SK-N-MC (cell line): ENCODE measurements at regions not wholly inside any gene's neighbourhood (a gene's known extent, or its start where the extent isn't known, plus 50 kb on each side); places are given as distances from the start of the nearest gene placed in this dataset.

Experiments
- EZH2 ChIP-seq: fragments of 200-600 bp; sonication (generic); IDR thresholded peaks from one replicate; pipeline ENCODE4 v1.6.1; 2017; ENCODE audit warnings: antibody characterized with exemption
- FOXP2 ChIP-seq: optimal IDR thresholded peaks from 2 replicates; pipeline ENCODE3; 2011; ENCODE audit warnings: mild to moderate bottlenecking, moderate library complexity; ENCODE audit not compliant: insufficient read depth; ENCODE audit errors: extremely low read length, control extremely low read depth
- POLR2AphosphoS5 ChIP-seq: IDR thresholded peaks from 2 replicates; pipeline ENCODE4 v1.6.1; 2012; ENCODE audit warnings: mild to moderate bottlenecking, low read depth, low read length, borderline replicate concordance

- TF ChIP-seq EZH2 = no peak
- TF ChIP-seq POLR2AphosphoS5 = no peak
- TF ChIP-seq FOXP2 = no peak
These were observed 140.5 kb upstream of the IRX4 start for GRCh38 chr5:2023196-2023595.
